NT2/D1 (cell line): ENCODE measurements at regions not wholly inside any gene's neighbourhood (a gene's known extent, or its start where the extent isn't known, plus 50 kb on each side); places are given as distances from the start of the nearest gene placed in this dataset.

Experiments
- DNase-seq: peaks from one replicate; pipeline ENCODE4 v3.0.0-alpha.2; 2011; ENCODE audit warnings: low read depth, low spot score
- H3K27me3 ChIP-seq: 2 replicates; pipeline ENCODE4 v1.6.0; 2011; ENCODE audit warnings: mild to moderate bottlenecking; ENCODE audit not compliant: insufficient read length, insufficient read depth
- H3K36me3 ChIP-seq: 2 replicates; pipeline ENCODE4 v1.6.1; 2011; ENCODE audit warnings: mild to moderate bottlenecking, low read length, mixed read lengths; ENCODE audit not compliant: insufficient read depth, insufficient read length
- H3K4me1 ChIP-seq: 2 replicates; pipeline ENCODE4 v1.5.1; 2011; ENCODE audit not compliant: insufficient read depth, insufficient read length
- H3K4me3 ChIP-seq: 2 replicates; pipeline ENCODE4 v1.5.1; 2011; ENCODE audit warnings: low read depth; ENCODE audit not compliant: insufficient read length
- H3K9ac ChIP-seq: 2 replicates; pipeline ENCODE4 v1.6.0; 2011; ENCODE audit warnings: low read depth; ENCODE audit not compliant: insufficient read length
- H3K9me3 ChIP-seq: 2 replicates; pipeline ENCODE4 v1.5.1; 2011; ENCODE audit warnings: mild to moderate bottlenecking, low read length; ENCODE audit not compliant: insufficient read depth
- SUZ12 ChIP-seq: IDR thresholded peaks from 2 replicates; pipeline ENCODE4 v1.6.1; 2011; ENCODE audit not compliant: insufficient read length, insufficient read depth; ENCODE audit errors: extremely low read depth
- YY1 ChIP-seq: IDR thresholded peaks from 2 replicates; pipeline ENCODE4 v1.6.1; 2011; ENCODE audit not compliant: insufficient read length, insufficient read depth
- ZNF274 ChIP-seq: IDR thresholded peaks from 2 replicates; pipeline ENCODE4 v1.6.1; 2011; ENCODE audit warnings: mild to moderate bottlenecking, low read depth, low read length

DNA sequence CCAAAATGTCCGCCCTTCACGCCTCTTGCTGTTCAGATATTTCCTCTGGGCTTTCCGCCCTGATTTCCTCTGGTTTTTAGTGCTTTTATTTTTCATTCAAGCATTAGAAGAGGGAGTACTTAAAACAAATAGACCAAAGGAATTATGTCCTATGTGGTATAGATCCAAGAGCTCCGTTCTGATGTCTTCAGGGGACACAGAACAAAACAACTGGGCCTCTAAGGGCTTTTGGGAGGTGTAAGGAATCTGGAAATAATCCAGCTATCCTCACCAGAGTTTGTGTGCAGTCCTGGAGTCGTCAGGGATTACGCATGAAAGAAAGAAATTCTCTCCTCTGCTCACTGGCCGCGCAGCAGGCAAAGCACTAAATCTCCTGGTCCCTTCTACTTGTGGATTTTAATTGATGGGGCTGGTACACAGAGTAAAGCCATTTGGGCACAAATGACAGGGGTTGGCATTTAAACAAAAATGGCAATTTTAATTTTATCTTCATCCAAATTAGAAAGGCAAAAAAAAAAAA lies 999.2 kb downstream of the ADGRL3 start:
- H3K9me3 ChIP-seq: no peaks in the 10 kb centered on the region
- no peaks in the 10 kb centered on the region for H3K27me3 ChIP-seq
- no peak overlapping the region for H3K9ac ChIP-seq
- TF ChIP-seq YY1 (no peak), ZNF274 (no peak), SUZ12 (no peak)
- no peaks in the 10 kb centered on the region for H3K36me3 ChIP-seq
- DNase-seq: no peak
- no peaks in the 10 kb centered on the region for H3K4me1 ChIP-seq
- H3K4me3 ChIP-seq: no peak overlapping the region

DNA sequence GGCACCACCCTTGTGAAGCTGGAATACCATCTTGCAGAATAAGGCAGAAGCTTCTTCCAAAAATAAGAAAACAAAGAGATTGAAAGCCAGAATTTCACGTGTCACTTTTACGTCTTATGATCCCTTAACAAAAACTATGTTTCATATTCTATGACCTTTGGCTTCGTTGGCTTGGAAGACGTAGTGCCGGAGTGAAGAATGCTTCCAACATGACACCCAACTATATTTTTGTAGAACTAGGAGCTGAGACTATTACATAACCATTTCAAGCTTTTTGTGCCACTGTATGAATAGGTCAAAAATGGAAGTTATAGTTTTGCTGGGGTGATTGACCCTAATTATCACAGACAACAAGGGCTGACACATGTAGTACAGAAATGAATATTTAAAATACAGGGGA lies 996.2 kb downstream of the ADGRL3 start:
- Histone ChIP-seq H3K9me3 (no peaks in the 10 kb centered on the region), H3K4me1 (no peaks in the 10 kb centered on the region), H3K36me3 (no peaks in the 10 kb centered on the region), H3K4me3 (no peak overlapping the region), H3K9ac (no peak overlapping the region), H3K27me3 (no peaks in the 10 kb centered on the region)
- DNase-seq: no peak
- TF ChIP-seq YY1: no peak
- TF ChIP-seq SUZ12: no peak
- TF ChIP-seq ZNF274: no peak

DNA sequence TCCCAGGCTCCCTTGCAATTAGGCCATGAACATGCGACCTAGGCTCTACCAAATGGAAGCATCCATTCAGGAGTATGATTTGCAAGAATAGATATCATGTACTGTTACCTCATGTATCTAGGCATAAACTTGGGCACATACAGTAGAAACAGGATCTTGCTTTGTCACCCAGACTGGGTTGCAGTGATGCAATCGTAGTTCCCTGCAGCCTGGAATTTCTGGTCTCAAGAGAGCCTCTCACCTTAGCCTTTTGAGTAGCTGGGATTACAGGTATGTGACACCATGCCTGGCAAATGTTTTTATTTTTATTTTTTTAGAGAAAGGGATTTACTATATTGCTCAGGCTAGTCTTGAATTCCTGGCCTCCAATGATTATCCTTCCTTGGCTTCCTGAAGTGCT lies 994.2 kb downstream of the ADGRL3 start:
- Histone ChIP-seq H3K9me3 (no peaks in the 10 kb centered on the region), H3K4me3 (no peak overlapping the region), H3K36me3 (no peaks in the 10 kb centered on the region), H3K4me1 (no peaks in the 10 kb centered on the region), H3K27me3 (no peaks in the 10 kb centered on the region), H3K9ac (no peak overlapping the region)
- no peak for DNase-seq
- no peak for TF ChIP-seq YY1
- TF ChIP-seq SUZ12: no peak
- no peak for TF ChIP-seq ZNF274

- no peak for TF ChIP-seq ZNF274
- TF ChIP-seq YY1: no peak
- no peak for TF ChIP-seq SUZ12
- Histone ChIP-seq H3K4me3 (no peak overlapping the region), H3K36me3 (no peaks in the 10 kb centered on the region), H3K4me1 (no peaks in the 10 kb centered on the region), H3K9ac (no peak overlapping the region), H3K9me3 (no peaks in the 10 kb centered on the region), H3K27me3 (no peaks in the 10 kb centered on the region)
- DNase-seq: no peak
Observed at GRCh38 chr4:62193761-62194160, 993.6 kb downstream of the ADGRL3 start.

GRCh38 chr4:62191451-62192240 lies 991.5 kb downstream of the ADGRL3 start:
- TF ChIP-seq YY1: no peak
- TF ChIP-seq SUZ12: no peak
- TF ChIP-seq ZNF274: no peak
- Histone ChIP-seq H3K27me3 (no peaks in the 10 kb centered on the region), H3K9me3 (no peaks in the 10 kb centered on the region), H3K4me1 (no peaks in the 10 kb centered on the region), H3K9ac (no peak overlapping the region), H3K36me3 (no peaks in the 10 kb centered on the region), H3K4me3 (no peak overlapping the region)
- no peak for DNase-seq

GRCh38 chr4:62170235-62170634 lies 970.1 kb downstream of the ADGRL3 start:
- H3K27me3 ChIP-seq: no peaks in the 10 kb centered on the region
- no peaks in the 10 kb centered on the region for H3K9me3 ChIP-seq
- no peak overlapping the region for H3K9ac ChIP-seq
- DNase-seq: no peak
- no peaks in the 10 kb centered on the region for H3K4me1 ChIP-seq
- H3K36me3 ChIP-seq: no peaks in the 10 kb centered on the region
- TF ChIP-seq ZNF274 (no peak), SUZ12 (no peak), YY1 (no peak)
- no peak overlapping the region for H3K4me3 ChIP-seq

- Histone ChIP-seq H3K9ac (no peak overlapping the region), H3K27me3 (no peaks in the 10 kb centered on the region), H3K36me3 (no peaks in the 10 kb centered on the region), H3K4me3 (no peak overlapping the region), H3K4me1 (no peaks in the 10 kb centered on the region), H3K9me3 (no peaks in the 10 kb centered on the region)
- DNase-seq: no peak
- TF ChIP-seq ZNF274 (no peak), YY1 (no peak), SUZ12 (no peak)
Observed at GRCh38 chr4:62168681-62169080, 968.6 kb downstream of the ADGRL3 start.
